ENCODE measurements at regions not wholly inside any gene's neighbourhood (a gene's known extent, or its start where the extent isn't known, plus 50 kb on each side); places are given as distances from the start of the nearest gene placed in this dataset.
"Not testable (repeated sequence)": the region's sequence is repeated elsewhere in the genome, so short reads cannot be mapped to it uniquely, and the experiment has no call there.

DNA sequence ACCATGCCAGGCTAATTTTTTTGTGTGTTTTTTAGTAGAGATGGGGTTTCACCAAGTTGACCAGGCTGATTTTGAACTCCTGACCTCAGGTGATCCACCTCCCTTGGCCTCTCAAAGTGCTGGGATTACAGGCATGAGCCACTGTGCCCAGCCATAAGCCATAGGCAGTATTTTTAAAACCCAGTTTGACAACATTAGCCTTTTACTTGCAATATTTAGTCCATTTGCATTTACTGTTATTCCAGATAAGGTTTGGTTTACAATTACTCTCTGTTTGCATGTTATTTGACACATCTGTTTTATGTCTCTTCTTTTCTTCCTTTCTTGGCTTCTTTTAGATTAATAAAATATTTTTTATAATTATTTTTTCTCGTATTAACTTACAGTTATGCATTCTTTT is 83.6 kb upstream of the EPHB3 start:
- DNase-seq: no peak

DNA sequence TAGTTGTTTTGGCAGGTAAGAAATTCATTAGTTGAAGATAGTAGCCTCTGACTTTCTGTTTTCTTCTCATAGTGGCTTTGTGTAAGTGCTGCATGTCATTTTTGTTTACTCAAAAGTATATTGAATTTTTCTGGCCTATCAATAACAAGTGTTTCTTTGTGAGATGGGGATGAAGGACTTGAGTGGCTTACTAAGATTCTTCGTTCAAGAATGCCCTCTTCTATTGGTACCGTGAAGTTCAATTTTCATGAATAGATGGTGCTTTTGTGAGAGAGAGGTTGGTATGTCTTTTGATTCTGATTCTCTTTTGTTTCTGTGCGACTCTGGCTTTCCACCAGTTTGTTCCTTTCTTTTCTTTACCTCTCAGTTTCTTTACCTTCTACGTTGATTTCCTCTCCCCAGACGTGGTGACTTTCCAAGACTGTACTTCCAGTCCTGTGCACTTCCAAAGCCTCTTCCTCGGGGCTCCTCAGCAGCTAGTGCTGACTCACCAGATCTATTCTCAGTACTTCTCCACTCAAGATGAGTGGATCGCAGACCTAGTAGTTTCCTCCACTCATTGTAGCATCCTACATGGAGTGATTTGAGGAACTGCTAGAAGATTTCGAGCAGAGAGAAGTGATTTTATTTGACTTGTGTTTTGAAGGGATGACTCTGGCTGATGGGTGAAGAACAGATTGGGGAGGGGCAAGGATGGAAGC is 82.0 kb upstream of the EPHB3 start:
- DNase-seq: no peak

DNA sequence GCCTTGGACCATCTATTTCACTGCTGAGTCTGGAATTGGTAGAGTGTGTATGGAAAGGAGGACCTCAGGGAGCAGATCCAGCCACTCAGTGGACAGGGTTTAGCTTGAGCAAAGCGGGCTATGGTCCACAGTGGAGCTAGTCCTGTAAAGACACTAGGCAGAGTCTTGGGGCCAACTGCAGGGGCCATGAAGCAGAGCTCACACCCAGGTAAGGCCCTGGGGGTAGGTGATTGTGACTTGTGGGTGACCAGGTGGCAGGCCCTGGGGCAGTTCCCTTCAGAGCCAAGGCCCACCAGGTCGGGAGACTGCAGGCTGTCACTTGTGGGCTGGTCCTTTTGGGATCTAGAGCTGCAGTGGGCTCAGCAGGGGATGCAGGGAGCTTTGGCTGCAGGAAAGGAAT is 80.8 kb upstream of the EPHB3 start:
- DNase-seq: no peak

DNA sequence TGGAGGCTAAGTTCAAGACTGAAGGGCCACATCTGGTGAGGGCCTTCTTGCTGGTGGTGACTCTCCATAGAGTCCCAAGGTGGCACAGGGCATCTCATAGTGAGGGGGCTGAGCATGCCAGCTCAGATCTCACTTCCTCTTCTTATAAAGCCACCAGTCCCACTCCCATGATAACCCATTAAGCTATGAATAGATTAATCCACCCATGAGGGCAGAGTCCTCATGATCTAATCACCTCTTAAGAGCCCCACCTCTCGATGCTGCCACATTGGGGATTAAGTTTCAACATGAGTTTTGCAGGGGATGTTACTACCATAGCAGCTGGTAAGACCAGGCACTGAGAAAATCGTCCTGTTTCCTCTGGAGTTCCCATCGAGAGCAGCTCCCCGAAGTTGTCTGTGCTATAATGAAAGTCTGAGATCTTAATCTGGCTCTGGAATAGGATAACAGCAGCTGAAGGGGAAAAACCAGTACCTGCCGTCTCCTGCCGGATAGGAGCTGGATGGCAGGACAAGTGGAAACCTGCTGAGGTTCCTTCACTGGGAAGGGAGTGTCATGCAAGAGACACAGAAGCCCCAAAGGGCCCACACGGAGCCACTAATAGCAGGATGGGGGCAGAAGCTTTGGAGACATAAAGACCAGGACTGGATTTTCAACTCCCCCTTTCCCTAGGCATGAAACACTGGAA is 79.5 kb upstream of the EPHB3 start:
- no peak for DNase-seq

DNA sequence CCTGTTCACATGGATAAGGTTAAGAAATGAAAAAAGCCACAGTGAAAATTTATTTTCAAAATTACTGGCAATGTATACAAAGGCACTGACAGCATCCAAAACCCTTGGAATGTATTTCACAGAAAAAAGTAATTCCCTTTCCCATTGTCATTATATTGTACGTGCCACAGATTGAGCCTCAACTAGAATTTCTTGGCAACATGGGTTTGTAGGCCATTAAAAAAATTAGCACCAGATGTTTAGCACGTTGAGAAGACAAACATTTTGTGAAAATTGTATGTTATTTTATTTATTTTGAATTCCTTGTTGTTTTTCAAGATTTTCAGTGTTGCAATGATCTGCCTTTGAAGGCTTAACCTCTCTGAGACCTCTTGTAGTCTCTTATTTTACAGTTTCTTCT is 76.3 kb upstream of the EPHB3 start:
- DNase-seq: no peak

DNA sequence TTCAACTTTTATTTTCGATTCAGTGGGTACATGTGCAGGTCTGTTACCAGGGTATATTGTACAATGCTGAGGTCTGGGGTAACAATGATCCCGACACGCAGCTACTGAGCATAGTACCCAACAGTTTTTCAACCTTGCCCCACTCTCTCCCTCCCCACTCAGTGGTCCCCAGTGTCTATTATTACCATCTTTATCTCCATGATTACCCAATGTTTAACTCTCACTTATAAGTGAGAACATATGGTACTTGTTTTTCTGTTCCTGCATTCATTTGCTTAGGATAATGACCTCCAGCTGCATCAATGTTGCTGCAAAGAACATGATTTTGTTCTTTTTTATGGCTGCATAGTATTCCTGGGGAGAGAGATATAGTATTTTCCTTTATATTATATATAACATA is 75.7 kb upstream of the EPHB3 start:
- no peak for DNase-seq

DNA sequence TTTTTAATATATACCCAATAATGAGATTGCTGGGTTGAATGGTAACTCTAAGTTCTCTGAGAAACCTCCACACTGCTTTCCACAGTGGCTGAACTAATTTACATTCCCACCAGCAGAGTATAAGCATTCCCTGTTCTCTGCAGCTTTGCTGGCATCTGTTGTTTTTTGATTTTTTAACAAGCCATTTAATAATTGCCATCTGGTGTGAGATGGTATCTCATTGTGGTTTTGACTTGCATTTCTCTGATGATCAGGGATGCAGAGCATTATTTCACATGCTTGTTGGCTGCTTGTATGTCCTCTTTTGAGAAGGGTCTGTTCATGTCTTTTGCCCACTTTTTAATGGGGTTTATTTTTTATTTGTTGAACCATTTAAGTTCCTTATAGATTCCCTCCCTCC is 75.0 kb upstream of the EPHB3 start:
- DNase-seq: no peak

DNA sequence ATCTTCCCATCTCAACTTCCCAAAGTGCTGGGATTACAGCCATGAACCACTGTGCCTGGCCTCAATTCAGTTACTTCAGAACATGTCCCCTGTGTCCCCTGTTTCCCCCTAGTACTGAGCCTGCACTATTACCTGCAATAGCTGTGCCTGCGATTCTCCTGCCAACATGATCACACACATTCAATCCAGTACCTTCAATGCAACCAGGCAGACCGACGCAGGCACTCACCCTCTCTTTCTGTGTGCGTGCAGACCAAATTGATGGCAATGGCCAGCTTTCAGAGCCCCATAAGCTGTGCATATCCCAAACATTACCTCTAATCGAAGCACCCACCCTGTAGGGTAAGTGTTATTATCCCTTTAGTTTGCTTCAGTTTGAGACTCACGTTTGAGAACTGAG is 73.0 kb upstream of the EPHB3 start:
- DNase-seq: no peak

DNA sequence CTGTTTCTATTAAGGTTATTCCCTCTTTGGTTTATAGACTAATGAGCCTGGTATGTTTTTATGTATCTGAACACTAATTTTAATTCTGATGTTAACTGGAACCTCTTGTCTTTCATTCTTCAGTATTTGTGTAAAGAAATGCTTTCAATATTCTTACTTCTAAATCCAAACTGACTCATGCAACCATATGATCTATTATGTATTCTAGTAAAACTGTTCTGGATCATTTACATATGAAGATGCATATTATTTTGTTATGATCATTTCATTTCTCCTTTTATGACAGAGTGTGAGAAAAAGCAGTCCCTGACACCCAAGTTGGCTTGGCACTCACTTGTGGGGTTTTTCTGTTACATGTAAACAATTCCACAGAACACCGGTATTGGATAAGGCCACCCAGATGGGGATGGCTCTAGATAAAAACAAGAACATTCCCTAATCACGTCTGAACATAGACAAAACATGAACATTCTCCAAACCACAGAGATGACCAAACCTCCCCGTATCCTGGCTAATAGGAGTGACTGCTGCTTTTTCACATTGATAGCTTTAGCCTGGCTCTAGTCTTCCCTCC is 72.2 kb upstream of the EPHB3 start:
- no peak for DNase-seq

DNA sequence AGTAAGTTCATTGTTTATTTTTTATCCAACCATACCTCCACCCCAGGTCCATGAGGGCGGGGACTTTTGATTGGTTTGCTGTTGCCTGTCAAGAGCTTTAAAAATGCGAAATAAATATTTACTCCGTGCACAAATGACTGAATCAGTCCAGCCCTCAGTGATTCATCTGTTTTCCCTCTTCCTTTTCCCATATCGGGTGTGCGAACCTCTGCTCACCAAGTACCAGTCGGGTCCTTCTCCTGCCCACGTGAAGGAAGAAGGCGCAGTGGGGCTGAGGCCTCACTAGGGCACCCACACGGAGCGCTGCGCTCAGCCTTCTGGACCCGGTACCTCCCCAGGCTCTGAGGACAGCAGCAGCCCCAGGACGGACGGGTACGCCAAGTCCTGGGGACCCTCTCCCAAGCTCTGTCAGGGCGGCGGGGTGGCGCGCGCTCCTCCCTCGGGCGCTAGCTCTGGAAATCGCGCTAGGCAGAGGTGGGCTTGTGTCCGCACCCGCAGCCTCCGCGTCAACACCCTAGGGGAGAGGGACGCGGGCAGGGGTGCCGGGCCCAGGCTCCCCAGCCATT is 70.5 kb upstream of the EPHB3 start:
- DNase-seq: no peak

DNA sequence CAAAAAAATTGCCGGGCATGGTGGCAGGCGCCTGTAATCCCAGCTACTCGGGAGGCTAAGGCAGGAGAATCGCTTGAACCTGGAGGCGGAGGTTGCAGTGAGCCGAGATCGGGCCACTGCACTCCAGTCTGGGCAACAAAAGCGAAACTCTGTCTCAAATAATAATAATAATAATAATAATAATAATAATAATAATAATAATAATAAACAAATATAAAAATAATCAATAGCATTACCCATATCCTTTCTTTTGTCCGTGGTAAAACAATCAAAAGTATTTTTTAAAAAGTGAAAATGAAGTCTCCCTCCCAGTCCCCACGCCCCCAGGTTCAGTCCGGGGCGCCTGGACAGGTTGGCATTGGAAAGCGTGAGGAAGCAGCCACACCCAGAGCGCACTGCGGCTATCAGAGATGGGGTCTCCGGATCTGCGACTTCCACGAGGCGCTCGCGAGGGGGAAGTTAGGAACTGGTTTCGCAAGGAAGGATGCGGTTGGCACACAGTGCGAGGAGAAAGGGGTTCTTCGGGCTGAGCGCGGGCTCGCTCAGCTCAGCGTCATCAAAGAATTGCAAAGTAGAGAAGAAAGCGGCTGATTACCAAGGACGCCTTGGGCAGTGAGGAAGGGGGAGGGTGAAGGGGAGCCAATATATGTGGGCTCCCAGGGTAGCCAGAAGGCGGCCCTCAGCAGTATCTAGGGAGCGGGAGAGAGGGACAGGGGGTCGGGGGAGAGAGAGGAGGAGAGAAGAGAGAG is 69.5 kb upstream of the EPHB3 start:
- peak; percentile 50 for DNase-seq

DNA sequence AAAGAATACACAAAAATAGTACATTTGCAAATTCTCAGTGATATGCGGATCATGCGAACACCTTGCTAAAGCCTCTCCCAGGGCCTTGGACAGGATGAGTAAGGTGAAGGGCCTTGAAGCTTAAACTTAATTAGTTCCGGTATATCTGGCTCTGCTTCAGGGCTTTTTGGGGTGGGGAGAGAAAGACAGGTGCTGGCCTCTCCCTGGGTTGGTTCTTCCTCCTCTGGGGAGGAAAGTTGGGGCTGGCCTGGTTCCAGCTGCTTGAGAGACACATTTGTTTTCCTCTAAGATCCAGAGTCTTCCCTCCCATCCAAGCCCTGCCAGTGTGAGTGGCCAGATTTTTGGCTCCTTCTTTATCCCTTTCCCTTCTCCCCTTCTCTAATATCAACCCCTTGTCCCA is 64.7 kb upstream of the EPHB3 start:
- no peak for DNase-seq

DNA sequence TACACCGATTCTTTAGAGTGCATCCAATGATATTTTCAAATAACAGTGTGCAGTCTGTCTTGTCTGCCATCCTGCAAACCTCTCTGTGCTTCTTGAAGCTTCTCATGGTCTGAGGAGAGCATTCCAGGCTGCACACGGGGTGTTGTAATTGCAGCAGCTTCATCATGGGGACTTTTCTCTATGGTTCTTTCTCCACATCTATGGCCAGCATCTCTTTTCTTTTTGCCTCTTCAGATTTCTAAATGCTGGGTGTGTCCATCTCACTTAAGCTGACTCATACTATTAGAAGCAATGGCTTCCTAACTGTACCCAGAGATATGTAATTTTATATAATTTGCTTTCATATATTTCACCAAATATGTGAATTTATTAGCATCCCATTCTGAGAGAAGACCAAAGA is 63.8 kb upstream of the EPHB3 start:
- DNase-seq: no peak

DNA sequence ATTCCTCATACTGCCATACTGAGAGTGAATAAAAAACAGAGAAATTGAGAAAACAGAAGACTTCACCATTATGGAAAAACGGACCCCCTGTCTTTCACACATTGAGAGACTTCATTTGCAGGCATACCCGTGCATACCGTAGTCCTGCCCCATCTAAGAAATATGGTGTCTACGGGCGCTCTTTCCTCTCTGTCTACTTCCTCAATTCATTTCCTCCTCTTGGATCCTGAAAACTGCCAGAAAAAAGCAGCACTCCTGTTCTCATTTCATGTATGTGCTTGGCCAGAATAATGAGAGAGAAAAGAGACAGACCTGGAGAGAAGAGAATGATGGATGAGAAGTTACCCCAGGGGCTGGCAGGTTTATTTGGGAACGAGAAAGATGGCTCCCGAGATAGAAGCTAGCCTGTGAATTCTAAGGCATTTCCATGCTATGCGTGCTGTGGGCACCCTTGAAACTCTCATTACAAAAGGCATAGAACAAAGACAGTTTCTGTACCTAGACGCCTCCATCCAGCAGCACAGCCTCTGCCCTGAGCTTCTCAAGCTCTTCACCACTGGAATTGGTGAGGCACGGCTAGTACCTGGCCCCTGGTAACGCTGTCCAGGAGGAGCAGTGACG is 62.5 kb upstream of the EPHB3 start:
- no peak for DNase-seq

DNA sequence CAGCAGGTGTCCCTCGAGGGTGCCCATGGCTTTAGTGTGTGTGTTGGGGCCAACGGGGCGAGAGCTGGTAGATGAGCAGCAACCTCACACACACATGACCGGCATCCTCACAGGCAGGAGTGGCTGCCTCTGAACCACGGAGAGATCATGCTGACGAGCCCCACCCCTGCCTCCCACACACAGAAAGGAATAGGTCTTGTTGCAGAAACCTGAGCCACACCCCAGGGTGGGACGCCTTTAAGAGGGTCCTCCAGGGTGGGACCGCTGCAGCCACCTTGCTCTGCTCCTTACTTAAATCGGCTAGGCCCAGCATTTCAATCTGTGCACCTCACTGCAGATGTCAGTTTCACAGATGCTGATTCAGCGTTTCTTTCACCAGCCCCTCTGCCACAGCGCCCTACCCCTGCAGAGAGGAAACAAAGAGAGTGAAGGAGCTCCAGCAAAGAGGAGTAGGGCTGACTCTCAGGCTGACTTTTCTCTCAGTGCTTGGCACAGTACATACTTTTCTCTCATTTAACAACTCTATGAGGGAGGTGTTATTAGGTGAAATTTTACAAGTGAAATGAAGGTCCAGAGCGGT is 61.2 kb upstream of the EPHB3 start:
- no peak for DNase-seq

DNA sequence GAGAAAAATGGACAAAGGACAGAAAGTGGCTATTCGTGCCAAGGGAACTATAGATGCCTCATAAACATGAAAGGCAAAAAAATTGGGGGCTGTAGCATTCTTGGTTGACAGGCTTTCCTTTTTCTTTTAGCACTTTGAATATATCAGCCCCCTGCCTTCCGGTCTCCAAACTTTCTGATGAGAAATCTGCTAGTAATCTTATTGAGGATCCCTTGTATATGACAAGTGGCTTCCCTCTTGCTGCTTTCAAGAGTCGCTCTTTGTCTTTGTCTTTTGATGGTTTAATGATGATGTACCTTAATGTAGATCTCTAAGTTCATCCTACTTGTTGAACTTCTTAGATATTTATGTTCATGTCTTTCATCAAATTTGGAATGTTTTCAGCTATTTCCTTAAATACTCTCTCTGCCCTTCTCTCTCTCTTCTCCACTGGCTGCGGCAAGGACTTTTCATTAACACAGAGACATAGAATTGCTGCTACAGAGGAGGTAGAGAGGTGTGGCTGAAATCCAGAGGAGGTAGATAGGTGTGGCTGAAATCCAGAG is 59.4 kb upstream of the EPHB3 start:
- DNase-seq: no peak

DNA sequence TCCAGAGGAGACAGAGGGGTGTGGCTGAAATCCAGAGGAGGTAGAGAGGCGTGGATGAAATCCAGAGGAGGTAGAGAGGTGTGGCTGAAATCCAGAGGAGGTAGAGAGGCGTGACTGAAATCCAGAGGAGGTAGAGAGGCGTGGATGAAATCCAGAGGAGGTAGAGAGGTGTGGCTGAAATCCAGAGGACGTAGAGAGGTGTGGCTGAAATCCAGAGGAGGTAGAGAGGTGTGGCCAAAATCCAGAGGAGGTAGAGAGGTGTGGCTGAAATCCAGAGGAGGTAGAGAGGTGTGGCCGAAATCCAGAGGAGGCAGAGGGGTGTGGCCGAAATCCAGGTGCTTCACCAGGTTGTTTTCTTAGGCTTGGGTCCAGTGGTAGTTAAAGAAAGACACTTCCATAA is 58.7 kb upstream of the EPHB3 start:
- DNase-seq: not testable (repeated sequence)

DNA sequence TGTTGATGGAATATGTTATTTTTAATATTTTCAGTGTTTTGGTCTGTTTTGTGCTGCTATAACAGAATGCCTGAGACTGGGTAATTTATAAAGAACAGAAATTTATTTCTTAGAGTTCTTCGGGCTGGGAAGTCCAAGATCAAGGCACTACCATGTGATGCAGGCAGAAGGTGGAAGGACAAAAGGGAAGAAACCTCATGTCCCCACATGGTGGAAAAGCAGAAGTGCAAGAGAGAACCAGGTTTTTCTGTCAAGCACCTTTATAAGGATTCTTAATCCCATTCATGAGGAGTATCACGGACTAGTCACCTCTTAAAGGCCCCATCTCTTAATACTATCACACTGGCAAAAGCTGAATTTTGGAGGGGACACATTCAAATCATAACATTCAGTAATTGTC is 57.9 kb upstream of the EPHB3 start:
- no peak for DNase-seq

DNA sequence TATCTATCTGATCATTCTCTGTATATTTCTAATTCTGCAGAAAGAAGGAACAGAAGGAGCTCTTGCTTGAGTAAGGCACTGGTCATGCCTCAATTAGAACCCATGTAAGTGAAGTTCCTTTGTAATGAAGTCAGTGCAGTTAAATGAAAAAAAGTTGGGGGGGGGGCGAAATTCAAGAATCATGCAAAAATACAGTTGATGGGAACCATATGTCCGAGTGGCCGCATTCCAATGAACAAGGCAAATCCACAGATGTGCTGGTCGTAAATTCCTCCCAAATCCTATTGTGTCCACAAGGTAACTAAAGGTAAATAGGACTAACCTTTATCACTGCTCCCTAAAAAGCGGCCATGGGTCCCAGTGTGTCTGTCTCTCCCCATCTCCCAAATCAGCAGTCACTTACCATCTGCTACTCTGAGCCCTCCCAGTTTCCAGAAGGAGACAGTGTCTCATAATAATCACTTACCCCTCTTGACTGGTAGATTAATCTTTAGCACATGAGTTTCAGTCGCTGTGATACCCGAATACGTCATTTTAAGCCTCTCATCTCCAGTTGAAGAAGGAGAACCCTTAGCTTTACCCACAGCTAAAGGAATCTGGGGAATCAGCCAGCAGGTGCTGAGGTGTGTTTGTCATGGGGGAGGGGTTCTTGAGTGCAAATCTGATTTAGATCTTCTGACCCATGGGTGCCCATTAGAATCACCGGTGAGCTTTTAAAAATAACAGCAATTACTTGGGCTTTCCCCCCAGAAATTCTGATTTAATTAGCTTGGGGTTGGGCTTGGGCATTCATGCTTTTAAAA is 56.3 kb upstream of the EPHB3 start:
- no peak for DNase-seq

DNA sequence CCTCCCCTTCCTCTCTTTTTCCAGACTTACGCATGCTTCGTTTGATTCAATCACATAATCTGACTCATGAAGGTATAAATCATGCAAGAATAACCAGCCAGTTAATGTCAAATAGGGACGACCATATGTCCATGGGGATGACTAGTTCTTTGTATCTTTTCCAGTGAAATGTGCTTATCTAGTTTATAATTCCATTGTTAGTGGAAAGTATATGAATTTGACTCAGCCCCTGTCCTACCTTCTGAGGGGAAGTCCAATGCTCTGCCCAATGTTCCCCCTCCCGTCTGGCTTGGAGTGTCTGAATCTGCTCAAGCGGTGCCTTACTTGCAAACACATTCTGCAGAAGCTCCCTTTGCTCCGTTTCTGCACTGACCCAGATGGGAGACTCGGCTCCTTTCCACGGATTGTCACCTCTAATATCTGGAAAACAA is 55.0 kb upstream of the EPHB3 start:
- DNase-seq: no peak

DNA sequence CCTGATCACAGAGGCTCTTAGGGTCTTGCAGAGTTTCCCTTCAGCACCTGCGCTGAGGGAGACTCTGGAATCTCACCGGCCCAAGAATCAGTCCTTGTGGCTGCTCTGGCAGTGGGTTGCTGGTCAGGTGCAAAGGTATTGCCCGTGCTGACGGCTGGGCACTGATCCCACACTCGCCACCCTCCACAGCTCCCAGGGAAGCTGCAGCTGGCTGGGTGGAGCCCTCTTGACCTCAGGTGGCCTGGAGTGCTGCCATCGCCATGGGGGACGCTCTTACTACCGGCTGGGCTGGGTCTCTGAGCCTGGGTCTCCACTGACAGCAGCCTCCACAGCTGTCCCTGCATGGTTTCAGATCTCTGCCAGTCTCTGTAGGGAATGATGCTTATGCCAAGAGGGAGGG is 52.6 kb upstream of the EPHB3 start:
- DNase-seq: no peak

Measured in hindlimb muscle (tissue), 1 donor.